Keratinocyte (primary cell): ENCODE measurements at regions not wholly inside any gene's neighbourhood (a gene's known extent, or its start where the extent isn't known, plus 50 kb on each side); places are given as distances from the start of the nearest gene placed in this dataset.

Experiments used
- DNase-seq: peaks from one replicate; pipeline ENCODE4 v3.0.0-alpha.2; 2011; ENCODE audit warnings: low read depth, missing footprints, low spot score
- FAIRE-seq: peaks from 2 replicates; lab custom pipeline; 2011; peaks lifted over from hg19 to GRCh38; lab: Jason Lieb, UNC
- H2AFZ ChIP-seq: 2 replicates; pipeline ENCODE4 v1.6.0; 2012; ENCODE audit warnings: low read length, control low read depth, inconsistent platforms; ENCODE audit not compliant: control insufficient read depth
- H3K27ac ChIP-seq: 2 replicates; pipeline ENCODE4 v1.5.1; 2011; ENCODE audit warnings: low read length; ENCODE audit not compliant: control insufficient read depth, insufficient read depth
- H3K27me3 ChIP-seq: 3 replicates; pipeline ENCODE4 v1.6.0; 2011; ENCODE audit warnings: low read length; ENCODE audit not compliant: control insufficient read depth, insufficient read depth; ENCODE audit errors: extremely low read depth
- H3K36me3 ChIP-seq, 2 experiments: 2 replicates in 1 of 2; 3 replicates in 1 of 2; pipeline ENCODE4 v1.5.1; 2011; ENCODE audit warnings: low read length in 2 of 2, mild to moderate bottlenecking in 1 of 2; ENCODE audit not compliant: control insufficient read depth in 2 of 2, insufficient read depth in 2 of 2; ENCODE audit errors: extremely low read depth in 1 of 2
- H3K4me1 ChIP-seq: 3 replicates; pipeline ENCODE4 v1.5.1; 2011; ENCODE audit warnings: low read length; ENCODE audit not compliant: control insufficient read depth, insufficient read depth; ENCODE audit errors: extremely low read depth
- H3K4me2 ChIP-seq: 3 replicates; pipeline ENCODE4 v1.6.0; 2011; ENCODE audit warnings: low read depth, low read length; ENCODE audit not compliant: control insufficient read depth, insufficient read depth; ENCODE audit errors: extremely low read depth
- H3K4me3 ChIP-seq, 3 experiments: fragments of 200-600 bp in 1 of 3; sonication (generic) in 1 of 3; 2 replicates in 2 of 3; 3 replicates in 1 of 3; pipeline ENCODE4 v1.5.1; 2011 to 2016; ENCODE audit warnings: low read length in 3 of 3, mild to moderate bottlenecking in 3 of 3, control low read depth in 2 of 3, inconsistent platforms in 1 of 3, low read depth in 1 of 3, mixed read lengths in 1 of 3, mixed run types in 1 of 3, moderate library complexity in 1 of 3; ENCODE audit not compliant: control insufficient read depth in 2 of 3, insufficient read depth in 2 of 3; ENCODE audit errors: extremely low read depth in 1 of 3
- H3K79me2 ChIP-seq: 2 replicates; pipeline ENCODE4 v1.6.0; 2012; ENCODE audit warnings: low read length; ENCODE audit not compliant: control insufficient read depth, insufficient read depth
- H3K9ac ChIP-seq: 3 replicates; pipeline ENCODE4 v1.6.0; 2011; ENCODE audit warnings: low read length; ENCODE audit not compliant: control insufficient read depth, insufficient read depth; ENCODE audit errors: extremely low read depth
- H3K9me1 ChIP-seq: 3 replicates; pipeline ENCODE4 v1.6.0; 2011; ENCODE audit warnings: low read length; ENCODE audit not compliant: control insufficient read depth, insufficient read depth; ENCODE audit errors: extremely low read depth
- H3K9me3 ChIP-seq: 2 replicates; pipeline ENCODE4 v1.5.1; 2012; ENCODE audit warnings: low read depth, low read length; ENCODE audit not compliant: control insufficient read depth
- H4K20me1 ChIP-seq: 3 replicates; pipeline ENCODE4 v1.6.0; 2011; ENCODE audit warnings: low read length; ENCODE audit not compliant: control insufficient read depth, insufficient read depth; ENCODE audit errors: extremely low read depth
- CTCF ChIP-seq, 3 experiments: IDR thresholded peaks in 1 of 3; conservative IDR thresholded peaks in 1 of 3; optimal IDR thresholded peaks in 1 of 3; 2 replicates in 2 of 3; 3 replicates in 1 of 3; pipeline versions ENCODE3 to v1.5.1; 2011; ENCODE audit warnings: low read length in 3 of 3, mild to moderate bottlenecking in 3 of 3, moderate library complexity in 2 of 3, control low read depth in 1 of 3, inconsistent platforms in 1 of 3; ENCODE audit not compliant: insufficient read depth in 2 of 3; ENCODE audit errors: extremely low read depth in 1 of 3
- EZH2 ChIP-seq: IDR thresholded peaks from one replicate; pipeline ENCODE4 v1.6.1; 2012; ENCODE audit warnings: inconsistent platforms, mild to moderate bottlenecking, low read length, moderate library complexity
- dilution Hi-C: fragments of 300-500 bp; cut with MboI; formaldehyde crosslinking; loops from one replicate; pipeline ENCODE4 v1.7.0; 2020; ENCODE audit warnings: low sequenced_read_pairs; ENCODE audit not compliant: extremely low pct_ligation_motif_present

GRCh38 chr14:42045383-42045782, 438.7 kb downstream of the LRFN5 start:
- no peaks in the 10 kb centered on the region for H3K9me3 ChIP-seq
- no peaks in the 10 kb centered on the region for H3K9me1 ChIP-seq
- H4K20me1 ChIP-seq, result no peaks in the 10 kb centered on the region
- H3K79me2 ChIP-seq, result no peaks in the 10 kb centered on the region
- no peak overlapping the region for H3K4me3 ChIP-seq
- FAIRE-seq, result no peak
- no peak overlapping the region for H3K4me2 ChIP-seq
- dilution Hi-C loops, result no loop called here
- no peak overlapping the region for H3K9ac ChIP-seq
- no peaks in the 10 kb centered on the region for H3K36me3 ChIP-seq
- H3K27me3 ChIP-seq, result no peaks in the 10 kb centered on the region
- H2AFZ ChIP-seq, result no peak overlapping the region
- no peak for DNase-seq
- H3K4me1 ChIP-seq, result no peaks in the 10 kb centered on the region
- TF ChIP-seq CTCF (optimal IDR thresholded peaks at IDR 0.05 in 1 of 3, IDR thresholded peaks at IDR 0.05 in 1 of 3, conservative IDR thresholded peaks at IDR 0.05 in 1 of 3; ENCODE audit: extremely low read depth in 1 of 3, insufficient read depth in 2 of 3, low read length in 3 of 3) (no peak), EZH2 (no peak)
- H3K27ac ChIP-seq, result no peak overlapping the region

GRCh38 chr14:42028607-42029006, 421.9 kb downstream of the LRFN5 start:
- Histone ChIP-seq H3K9me1 (no peaks in the 10 kb centered on the region), H3K4me3 (no peak overlapping the region), H3K79me2 (no peaks in the 10 kb centered on the region), H4K20me1 (no peaks in the 10 kb centered on the region), H3K36me3 (no peaks in the 10 kb centered on the region), H3K27me3 (no peaks in the 10 kb centered on the region), H2AFZ (no peak overlapping the region), H3K4me2 (no peak overlapping the region), H3K9ac (no peak overlapping the region), H3K4me1 (no peaks in the 10 kb centered on the region), H3K9me3 (no peaks in the 10 kb centered on the region), H3K27ac (no peak overlapping the region)
- FAIRE-seq (no peak), DNase-seq (no peak)
- TF ChIP-seq CTCF (optimal IDR thresholded peaks at IDR 0.05 in 1 of 3, IDR thresholded peaks at IDR 0.05 in 1 of 3, conservative IDR thresholded peaks at IDR 0.05 in 1 of 3; ENCODE audit: extremely low read depth in 1 of 3, insufficient read depth in 2 of 3, low read length in 3 of 3) (no peak), EZH2 (no peak)
- dilution Hi-C loops, result no loop called here
